H9 (cell line): ENCODE measurements at regions not wholly inside any gene's neighbourhood (a gene's known extent, or its start where the extent isn't known, plus 50 kb on each side); places are given as distances from the start of the nearest gene placed in this dataset.

Experiments used
- DNase-seq: peaks from one replicate; pipeline ENCODE4 v3.0.0-alpha.2; 2017
- H2AFZ ChIP-seq: one replicate; pipeline ENCODE4 v1.6.1; 2013; ENCODE audit warnings: mild to moderate bottlenecking, low read length, control low read depth, moderate library complexity
- H2AK5ac ChIP-seq: 2 replicates; pipeline ENCODE4 v1.6.1; 2013; ENCODE audit warnings: low read length, control low read depth, mixed read lengths; ENCODE audit not compliant: insufficient read length
- H2BK120ac ChIP-seq: one replicate; pipeline ENCODE4 v1.6.1; 2013; ENCODE audit warnings: low read depth, mild to moderate bottlenecking, low read length, control low read depth, inconsistent platforms; ENCODE audit not compliant: poor library complexity, severe bottlenecking
- H2BK12ac ChIP-seq: 2 replicates; pipeline ENCODE4 v1.6.1; 2013; ENCODE audit warnings: low read length, control low read depth, mixed read lengths, low read depth; ENCODE audit not compliant: insufficient read length
- H2BK15ac ChIP-seq: 2 replicates; pipeline ENCODE4 v1.6.1; 2013; ENCODE audit warnings: low read depth, low read length, control low read depth
- H2BK20ac ChIP-seq: one replicate; pipeline ENCODE4 v1.6.1; 2013; ENCODE audit warnings: low read depth, mild to moderate bottlenecking, low read length, control low read depth, inconsistent platforms; ENCODE audit not compliant: poor library complexity, severe bottlenecking
- H2BK5ac ChIP-seq: 2 replicates; pipeline ENCODE4 v1.6.1; 2013; ENCODE audit warnings: low read length, control low read depth, mixed read lengths; ENCODE audit not compliant: insufficient read length
- H3K14ac ChIP-seq: 2 replicates; pipeline ENCODE4 v1.6.1; 2013; ENCODE audit warnings: low read length, control low read depth; ENCODE audit not compliant: insufficient read depth
- H3K18ac ChIP-seq: 2 replicates; pipeline ENCODE4 v1.6.1; 2013; ENCODE audit warnings: low read depth, mild to moderate bottlenecking, mixed read lengths, low read length, control low read depth; ENCODE audit not compliant: insufficient read length
- H3K23ac ChIP-seq: 2 replicates; pipeline ENCODE4 v1.6.1; 2013; ENCODE audit warnings: low read length, control low read depth, mixed read lengths, low read depth; ENCODE audit not compliant: insufficient read length
- H3K23me2 ChIP-seq: 2 replicates; pipeline ENCODE4 v1.6.1; 2013; ENCODE audit warnings: low read depth, mild to moderate bottlenecking, mixed read lengths, low read length, control low read depth; ENCODE audit not compliant: insufficient read length, poor library complexity, severe bottlenecking
- H3K27ac ChIP-seq: 2 replicates; pipeline ENCODE4 v1.5.1; 2013; ENCODE audit warnings: low read length, control low read depth, mixed read lengths, low read depth; ENCODE audit not compliant: insufficient read length
- H3K27me3 ChIP-seq: 2 replicates; pipeline ENCODE4 v1.6.1; 2013; ENCODE audit warnings: low read length, control low read depth, inconsistent platforms; ENCODE audit not compliant: insufficient read depth
- H3K4ac ChIP-seq: 2 replicates; pipeline ENCODE4 v1.6.1; 2013; ENCODE audit warnings: low read depth, mild to moderate bottlenecking, control low read depth, inconsistent platforms, low read length, moderate library complexity
- H3K4me1 ChIP-seq: 2 replicates; pipeline ENCODE4 v1.6.1; 2013; ENCODE audit warnings: low read length, control low read depth, inconsistent platforms; ENCODE audit not compliant: insufficient read depth
- H3K4me2 ChIP-seq: 2 replicates; pipeline ENCODE4 v1.6.1; 2013; ENCODE audit warnings: low read length, control low read depth, mixed read lengths; ENCODE audit not compliant: insufficient read length, insufficient read depth
- H3K56ac ChIP-seq: 2 replicates; pipeline ENCODE4 v1.6.1; 2013; ENCODE audit warnings: low read depth, mild to moderate bottlenecking, mixed read lengths, low read length, control low read depth; ENCODE audit not compliant: insufficient read length
- H3K79me1 ChIP-seq: 2 replicates; pipeline ENCODE4 v1.6.1; 2013; ENCODE audit warnings: low read depth, mild to moderate bottlenecking, moderate library complexity, low read length, control low read depth, inconsistent platforms; ENCODE audit not compliant: insufficient read depth, poor library complexity, severe bottlenecking
- H3K79me2 ChIP-seq: 2 replicates; pipeline ENCODE4 v1.6.1; 2013; ENCODE audit warnings: low read length, control low read depth, inconsistent platforms; ENCODE audit not compliant: insufficient read depth
- H3K9ac ChIP-seq: 2 replicates; pipeline ENCODE4 v1.6.1; 2013; ENCODE audit warnings: low read length, control low read depth, mixed read lengths; ENCODE audit not compliant: insufficient read length; ENCODE audit errors: extremely low read depth
- H3K9me3 ChIP-seq: one replicate; pipeline ENCODE4 v1.6.1; 2013; ENCODE audit warnings: low read depth, low read length, inconsistent platforms; ENCODE audit not compliant: control insufficient read depth
- H3T11ph ChIP-seq: one replicate; pipeline ENCODE4 v1.6.1; 2013; ENCODE audit warnings: mild to moderate bottlenecking, low read length, control low read depth, inconsistent platforms
- H4K20me1 ChIP-seq: one replicate; pipeline ENCODE4 v1.6.1; 2013; ENCODE audit not compliant: control insufficient read depth, insufficient read length, insufficient read depth
- H4K5ac ChIP-seq: 2 replicates; pipeline ENCODE4 v1.6.1; 2013; ENCODE audit warnings: low read depth, mild to moderate bottlenecking, mixed read lengths, low read length, control low read depth; ENCODE audit not compliant: insufficient read length
- H4K8ac ChIP-seq: replicated peaks from 2 replicates; pipeline ENCODE4 v1.6.1; 2013; ENCODE audit warnings: low read length, control low read depth, mixed read lengths, low read depth; ENCODE audit not compliant: insufficient read length
- H4K91ac ChIP-seq: 2 replicates; pipeline ENCODE4 v1.6.1; 2013; ENCODE audit warnings: low read depth, mild to moderate bottlenecking, moderate library complexity, mixed read lengths, low read length, control low read depth; ENCODE audit not compliant: insufficient read length
- H3K27ac Mint-ChIP-seq, 3 experiments: 2 replicates in 2 of 3; 3 replicates in 1 of 3; pipeline ENCODE4 v1.8.0; 2020 to 2021; ENCODE audit warnings: mixed read lengths in 3 of 3, mild to moderate bottlenecking in 1 of 3, moderate library complexity in 1 of 3
- H3K27me3 Mint-ChIP-seq: 2 replicates; pipeline ENCODE4 v1.8.0; 2021; ENCODE audit warnings: low read depth, mild to moderate bottlenecking, moderate library complexity, mixed read lengths
- H3K36me3 Mint-ChIP-seq, 3 experiments: 2 replicates in 2 of 3; 3 replicates in 1 of 3; pipeline ENCODE4 v1.8.0; 2020 to 2021; ENCODE audit warnings: low read depth in 3 of 3, mixed read lengths in 3 of 3; ENCODE audit not compliant: insufficient read depth in 1 of 3
- H3K4me1 Mint-ChIP-seq, 2 experiments: 2 replicates each; pipeline ENCODE4 v1.8.0; 2020; ENCODE audit warnings: mixed read lengths in 2 of 2
- H3K4me3 Mint-ChIP-seq, 2 experiments: 2 replicates in 1 of 2; 3 replicates in 1 of 2; pipeline ENCODE4 v1.8.0; 2020 to 2021; ENCODE audit warnings: mild to moderate bottlenecking in 2 of 2, mixed read lengths in 2 of 2, moderate library complexity in 1 of 2
- H3K9me3 Mint-ChIP-seq, 2 experiments: 2 replicates in 1 of 2; 3 replicates in 1 of 2; pipeline ENCODE4 v1.8.0; 2020; ENCODE audit warnings: mild to moderate bottlenecking in 2 of 2, mixed read lengths in 2 of 2, moderate library complexity in 1 of 2
- WGBS: extraction: QIAGEN DNeasy Blood & Tissue Kit; methylation state at CpG from one replicate; pipeline ENCODE4 v1.1.7; 2013; ENCODE audit warnings: missing lambda C conversion rate, low lambda C conversion rate, mixed read lengths; ENCODE audit not compliant: insufficient read length; ENCODE audit errors: extremely low coverage; 5-methylcytosine and 5-hydroxymethylcytosine counted together
- TF ChIP-seq, protein P1 (sequence below): fragments of 200-600 bp; sonication (generic); conservative IDR thresholded peaks from 3 replicates; pipeline ENCODE4 v1.8.0; 2021; ENCODE audit warnings: antibody characterized with exemption, mild to moderate bottlenecking

DNA sequence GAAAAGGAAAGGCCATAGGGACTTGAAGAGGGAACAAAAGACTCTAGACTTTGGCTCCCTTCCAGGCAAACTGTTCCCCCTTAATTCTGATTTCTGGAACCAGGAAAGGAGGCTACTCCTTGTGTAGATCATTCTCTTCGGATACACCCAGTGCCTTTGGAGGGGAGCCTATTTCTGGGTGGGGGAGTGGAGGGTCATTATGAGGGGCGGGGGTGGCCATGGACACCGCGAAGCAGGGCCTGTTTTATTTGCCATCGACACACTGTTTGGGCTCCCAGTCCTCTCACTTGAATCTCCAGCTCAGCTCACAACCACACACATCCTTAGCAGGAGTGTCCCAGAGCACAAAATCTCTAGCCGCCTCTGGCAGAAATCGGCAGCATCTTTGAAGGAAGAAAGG lies 132.3 kb downstream of the PXDC1 start:
- no peak overlapping the region for H2AK5ac ChIP-seq
- H2BK120ac ChIP-seq = no peak overlapping the region
- H4K20me1 ChIP-seq = no peaks in the 10 kb centered on the region
- H4K5ac ChIP-seq = no peak overlapping the region
- no peak overlapping the region for H3K14ac ChIP-seq
- no peaks in the 10 kb centered on the region for H3K27me3 ChIP-seq
- no peaks in the 10 kb centered on the region for H3K9me3 ChIP-seq
- no peak overlapping the region for H3K9ac ChIP-seq
- no peaks in the 10 kb centered on the region for H3K23me2 ChIP-seq
- H2AFZ ChIP-seq = no peak overlapping the region
- no peak overlapping the region for H3T11ph ChIP-seq
- no peak for DNase-seq
- H3K18ac ChIP-seq = no peak overlapping the region
- WGBS = no CpG with 5 or more reads among the region's 7 CpGs
- Mint-ChIP-seq H3K4me1 (peaks cover 9% of the 10 kb centered on the region in 2 experiments), H3K36me3 (peaks cover 0 to 4% (median 0%) of the 10 kb centered on the region in 3 experiments; a peak in 1 of 7 replicates), H3K9me3 (no peaks in the 10 kb centered on the region), H3K4me3 (no peak overlapping the region), H3K27ac (no peak overlapping the region), H3K27me3 (peaks cover 22% of the 10 kb centered on the region)
- no peak overlapping the region for H2BK20ac ChIP-seq
- no peak overlapping the region for H2BK15ac ChIP-seq
- no peak overlapping the region for H3K56ac ChIP-seq
- H3K79me2 ChIP-seq = no peaks in the 10 kb centered on the region
- H3K27ac ChIP-seq = no peak overlapping the region
- H3K4ac ChIP-seq = no peak overlapping the region
- no peaks in the 10 kb centered on the region for H3K79me1 ChIP-seq
- H4K91ac ChIP-seq = no peak overlapping the region
- no peak overlapping the region for H2BK12ac ChIP-seq
- no peak overlapping the region for H2BK5ac ChIP-seq
- H3K4me2 ChIP-seq = no peak overlapping the region
- TF ChIP-seq, protein P1, sequence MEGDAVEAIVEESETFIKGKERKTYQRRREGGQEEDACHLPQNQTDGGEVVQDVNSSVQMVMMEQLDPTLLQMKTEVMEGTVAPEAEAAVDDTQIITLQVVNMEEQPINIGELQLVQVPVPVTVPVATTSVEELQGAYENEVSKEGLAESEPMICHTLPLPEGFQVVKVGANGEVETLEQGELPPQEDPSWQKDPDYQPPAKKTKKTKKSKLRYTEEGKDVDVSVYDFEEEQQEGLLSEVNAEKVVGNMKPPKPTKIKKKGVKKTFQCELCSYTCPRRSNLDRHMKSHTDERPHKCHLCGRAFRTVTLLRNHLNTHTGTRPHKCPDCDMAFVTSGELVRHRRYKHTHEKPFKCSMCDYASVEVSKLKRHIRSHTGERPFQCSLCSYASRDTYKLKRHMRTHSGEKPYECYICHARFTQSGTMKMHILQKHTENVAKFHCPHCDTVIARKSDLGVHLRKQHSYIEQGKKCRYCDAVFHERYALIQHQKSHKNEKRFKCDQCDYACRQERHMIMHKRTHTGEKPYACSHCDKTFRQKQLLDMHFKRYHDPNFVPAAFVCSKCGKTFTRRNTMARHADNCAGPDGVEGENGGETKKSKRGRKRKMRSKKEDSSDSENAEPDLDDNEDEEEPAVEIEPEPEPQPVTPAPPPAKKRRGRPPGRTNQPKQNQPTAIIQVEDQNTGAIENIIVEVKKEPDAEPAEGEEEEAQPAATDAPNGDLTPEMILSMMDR = no peak
- peaks cover 2% of the 10 kb centered on the region; the same call in 1 of the 2 replicates for H3K4me1 ChIP-seq
- no peak overlapping the region for H3K23ac ChIP-seq
- no peak overlapping the region for H4K8ac ChIP-seq
